Epithelial cell of esophagus (primary cell): ENCODE measurements at regions not wholly inside any gene's neighbourhood (a gene's known extent, or its start where the extent isn't known, plus 50 kb on each side); places are given as distances from the start of the nearest gene placed in this dataset.

Experiments
- DNase-seq: peaks from one replicate; pipeline ENCODE4 v3.0.0; 2010; ENCODE audit warnings: low read depth
- H3K4me3 ChIP-seq: 2 replicates; pipeline ENCODE4 v1.5.1; 2011; ENCODE audit warnings: mild to moderate bottlenecking, low read length, control low read depth
- TF ChIP-seq, protein P1 (sequence below): IDR thresholded peaks from 2 replicates; pipeline ENCODE4 v1.5.1; 2011; ENCODE audit warnings: low read depth, mild to moderate bottlenecking, low read length, control low read depth, inconsistent platforms; ENCODE audit not compliant: insufficient read depth; ENCODE audit errors: missing control alignments

GRCh38 chr2:53476834-53477233 is 290.8 kb upstream of the CHAC2 start:
- no peak overlapping the region for H3K4me3 ChIP-seq
- DNase-seq = peak; percentile 26
- TF ChIP-seq, protein P1, sequence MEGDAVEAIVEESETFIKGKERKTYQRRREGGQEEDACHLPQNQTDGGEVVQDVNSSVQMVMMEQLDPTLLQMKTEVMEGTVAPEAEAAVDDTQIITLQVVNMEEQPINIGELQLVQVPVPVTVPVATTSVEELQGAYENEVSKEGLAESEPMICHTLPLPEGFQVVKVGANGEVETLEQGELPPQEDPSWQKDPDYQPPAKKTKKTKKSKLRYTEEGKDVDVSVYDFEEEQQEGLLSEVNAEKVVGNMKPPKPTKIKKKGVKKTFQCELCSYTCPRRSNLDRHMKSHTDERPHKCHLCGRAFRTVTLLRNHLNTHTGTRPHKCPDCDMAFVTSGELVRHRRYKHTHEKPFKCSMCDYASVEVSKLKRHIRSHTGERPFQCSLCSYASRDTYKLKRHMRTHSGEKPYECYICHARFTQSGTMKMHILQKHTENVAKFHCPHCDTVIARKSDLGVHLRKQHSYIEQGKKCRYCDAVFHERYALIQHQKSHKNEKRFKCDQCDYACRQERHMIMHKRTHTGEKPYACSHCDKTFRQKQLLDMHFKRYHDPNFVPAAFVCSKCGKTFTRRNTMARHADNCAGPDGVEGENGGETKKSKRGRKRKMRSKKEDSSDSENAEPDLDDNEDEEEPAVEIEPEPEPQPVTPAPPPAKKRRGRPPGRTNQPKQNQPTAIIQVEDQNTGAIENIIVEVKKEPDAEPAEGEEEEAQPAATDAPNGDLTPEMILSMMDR = no peak

DNA sequence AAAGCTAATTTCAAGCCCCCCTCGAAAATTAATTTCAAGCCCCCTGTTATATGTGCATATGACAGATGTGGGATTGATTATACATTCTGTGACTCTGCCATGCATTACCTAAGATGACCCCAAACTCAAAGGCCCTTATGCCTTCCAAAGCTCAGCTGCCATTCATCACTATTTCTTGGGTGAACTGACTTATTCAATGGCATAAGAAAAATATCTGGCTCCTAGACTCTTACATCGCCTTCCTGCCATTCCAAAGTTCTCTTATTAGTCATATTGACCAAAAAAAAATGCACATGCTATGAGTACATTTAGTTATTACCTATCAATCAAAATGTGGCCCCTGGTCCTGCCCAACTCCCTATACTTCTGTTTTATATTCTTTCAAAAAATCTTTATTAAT is 291.8 kb upstream of the CHAC2 start:
- TF ChIP-seq, protein P1 = no peak
- no peak overlapping the region for H3K4me3 ChIP-seq
- DNase-seq = no peak

DNA sequence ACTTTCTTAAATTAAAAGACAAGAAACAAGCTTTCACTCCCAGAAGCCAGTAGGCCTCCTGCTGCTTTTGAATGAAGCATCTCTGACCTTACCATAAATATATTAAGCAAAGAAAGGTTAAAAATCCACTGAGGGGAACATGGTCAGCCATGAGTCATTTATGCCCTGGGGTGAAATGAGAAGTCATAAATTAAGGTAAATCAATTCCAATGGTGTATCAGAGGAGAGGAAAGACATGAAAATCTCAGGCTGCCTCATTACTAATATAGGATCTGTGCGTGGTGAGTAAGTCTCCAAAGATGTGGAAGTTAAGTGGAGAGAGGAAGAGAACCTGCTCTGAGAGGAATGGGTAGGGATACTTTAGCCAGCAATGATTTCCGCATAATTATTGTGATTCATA is 292.3 kb upstream of the CHAC2 start:
- peak; percentile 81 for DNase-seq
- TF ChIP-seq, protein P1 = no peak
- H3K4me3 ChIP-seq = no peak overlapping the region

GRCh38 chr2:53474914-53475313 is 292.7 kb upstream of the CHAC2 start:
- DNase-seq = no peak
- TF ChIP-seq, protein P1 = no peak
- no peak overlapping the region for H3K4me3 ChIP-seq

GRCh38 chr2:53473775-53474311 is 293.8 kb upstream of the CHAC2 start:
- no peak overlapping the region for H3K4me3 ChIP-seq
- TF ChIP-seq, protein P1 = no peak
- DNase-seq = no peak

DNA sequence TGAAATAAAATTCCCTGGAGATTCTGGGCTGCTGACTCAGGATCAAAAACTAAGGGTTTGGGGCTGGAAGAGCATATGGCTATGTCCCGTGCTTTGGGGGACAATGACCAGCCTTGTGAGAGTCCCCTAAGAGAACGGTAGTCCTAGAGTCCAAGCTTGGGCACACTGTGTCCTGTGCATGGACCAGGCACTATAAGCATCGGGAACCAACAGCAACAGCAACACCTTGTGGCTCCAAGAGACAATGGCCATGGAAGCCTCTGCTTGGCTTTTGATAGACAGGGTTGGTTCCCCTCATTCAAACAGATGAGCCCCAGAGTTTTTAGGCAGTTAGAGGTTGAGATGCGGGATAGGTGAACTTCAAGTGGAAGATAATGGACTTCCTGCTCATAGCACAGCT is 294.4 kb upstream of the CHAC2 start:
- no peak overlapping the region for H3K4me3 ChIP-seq
- TF ChIP-seq, protein P1 = peak; percentile 45
- DNase-seq = peak; percentile 22

DNA sequence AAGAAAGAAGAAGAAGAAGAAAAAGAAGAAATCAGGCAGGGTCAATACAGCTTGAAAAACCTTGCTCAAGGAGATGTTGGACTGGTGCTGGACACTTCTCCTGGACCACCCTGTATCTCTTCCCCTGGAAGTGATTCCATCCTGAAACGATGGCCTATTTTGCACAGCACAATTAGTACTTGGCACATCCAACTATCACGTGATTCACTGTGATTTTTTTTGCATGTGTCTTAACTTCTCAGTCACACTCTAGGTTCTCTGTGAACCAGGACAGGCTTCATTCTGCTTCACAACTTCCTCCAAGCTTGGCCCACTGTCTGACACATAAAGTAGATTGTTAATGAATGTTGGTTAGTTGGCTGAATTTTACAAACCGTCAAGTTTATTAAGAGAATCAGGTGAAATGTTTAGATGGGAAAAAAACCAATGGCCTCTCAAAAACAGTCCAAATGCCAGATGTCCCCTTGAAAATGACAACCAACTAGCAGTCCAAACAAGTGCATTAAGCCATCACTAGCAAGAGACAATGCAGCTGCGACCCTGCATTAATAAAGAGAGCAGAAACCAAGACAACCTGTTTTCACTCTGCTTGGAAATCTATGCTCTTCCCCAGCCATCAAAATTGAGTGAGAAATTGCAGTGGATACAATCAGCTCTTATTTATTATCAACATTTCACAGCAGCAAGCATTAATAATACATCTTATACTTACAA is 300.0 kb upstream of the CHAC2 start:
- TF ChIP-seq, protein P1 = no peak
- no peak overlapping the region for H3K4me3 ChIP-seq

More for the DNA sequence above, 300.0 kb upstream of the CHAC2 start:
- no peak for DNase-seq
